Naive thymus-derived CD4-positive, alpha-beta T cell (primary cell): ENCODE measurements at regions not wholly inside any gene's neighbourhood (a gene's known extent, or its start where the extent isn't known, plus 50 kb on each side); places are given as distances from the start of the nearest gene placed in this dataset.

Experiments
- ATAC-seq: fragments of 150-1000 bp; cut with Tn5 transposase; 2 replicates; pipeline ENCODE4 v1.10.0; 2021; ENCODE audit warnings: mild to moderate bottlenecking, moderate library complexity
- CTCF ChIA-PET: fragments of 350-600 bp; sonication (Branson Sonifier 250); formaldehyde crosslinking; loops from one replicate; lab custom pipeline; 2021; ENCODE audit warnings: antibody characterized with exemption; lab: Charles Lee
- POLR2A ChIA-PET: fragments of 350-600 bp; sonication (Branson Sonifier 250); formaldehyde crosslinking; loops from one replicate; lab custom pipeline; 2021; ENCODE audit warnings: antibody characterized with exemption, inconsistent platforms; lab: Charles Lee
- DNase-seq, 9 donors: peaks; one replicate each; pipeline versions ENCODE4 v3.0.0 to v3.0.0-alpha.2; 2020 to 2022; ENCODE audit warnings: mixed read lengths in 1 of 9
- H3K27ac ChIP-seq: one replicate; pipeline ENCODE4 v1.7.0; 2013; ENCODE audit warnings: mild to moderate bottlenecking, low read depth, low read length, moderate library complexity
- H3K27me3 ChIP-seq, 2 donors: one replicate each; pipeline ENCODE4 v1.7.0; 2013; ENCODE audit warnings: low read length in 2 of 2, mild to moderate bottlenecking in 2 of 2, moderate library complexity in 2 of 2; ENCODE audit not compliant: control insufficient read depth in 2 of 2, insufficient read depth in 2 of 2
- H3K36me3 ChIP-seq, 3 experiments: 1 replicate in 2 of 3; 2 replicates in 1 of 3; pipeline ENCODE4 v1.7.0; 2013; ENCODE audit warnings: low read length in 3 of 3, mild to moderate bottlenecking in 3 of 3, moderate library complexity in 1 of 3; ENCODE audit not compliant: insufficient read depth in 3 of 3, control insufficient read depth in 2 of 3
- H3K4me1 ChIP-seq, 2 donors: one replicate each; pipeline ENCODE4 v1.7.0; 2013; ENCODE audit warnings: low read length in 2 of 2, mild to moderate bottlenecking in 2 of 2, moderate library complexity in 1 of 2; ENCODE audit not compliant: control insufficient read depth in 2 of 2, insufficient read depth in 2 of 2
- H3K4me3 ChIP-seq: 2 replicates; pipeline ENCODE4 v1.7.0; 2013; ENCODE audit warnings: mild to moderate bottlenecking, low read length
- H3K9me3 ChIP-seq, 3 experiments: 1 replicate in 2 of 3; 2 replicates in 1 of 3; pipeline ENCODE4 v1.7.0; 2013; ENCODE audit warnings: low read length in 3 of 3; ENCODE audit not compliant: control insufficient read depth in 2 of 3
- H3K27ac Mint-ChIP-seq, 9 donors: one replicate each; pipeline ENCODE4 v1.8.0; 2020 to 2022; ENCODE audit warnings: mixed read lengths in 9 of 9, mild to moderate bottlenecking in 8 of 9, moderate library complexity in 5 of 9, inconsistent platforms in 2 of 9
- H3K27me3 Mint-ChIP-seq, 5 donors: one replicate each; pipeline ENCODE4 v1.8.0; 2021 to 2022; ENCODE audit warnings: mixed read lengths in 5 of 5, mild to moderate bottlenecking in 1 of 5
- H3K36me3 Mint-ChIP-seq, 5 donors: one replicate each; pipeline ENCODE4 v1.8.0; 2020 to 2022; ENCODE audit warnings: mixed read lengths in 5 of 5, mild to moderate bottlenecking in 3 of 5, inconsistent platforms in 1 of 5
- H3K4me1 Mint-ChIP-seq, 7 donors: one replicate each; pipeline ENCODE4 v1.8.0; 2020 to 2022; ENCODE audit warnings: mixed read lengths in 7 of 7, mild to moderate bottlenecking in 3 of 7, inconsistent platforms in 1 of 7
- H3K4me3 Mint-ChIP-seq, 10 donors: one replicate each; pipeline ENCODE4 v1.8.0; 2020 to 2022; ENCODE audit warnings: mild to moderate bottlenecking in 10 of 10, mixed read lengths in 10 of 10, moderate library complexity in 6 of 10, inconsistent platforms in 2 of 10
- H3K9me3 Mint-ChIP-seq, 11 donors: one replicate each; pipeline ENCODE4 v1.8.0; 2020 to 2022; ENCODE audit warnings: mixed read lengths in 11 of 11, mild to moderate bottlenecking in 4 of 11, inconsistent platforms in 1 of 11, moderate library complexity in 1 of 11
- intact Hi-C, 2 donors: fragments of 100-400 bp; cut with micrococcal nuclease; formaldehyde crosslinking; loops; one replicate each; pipeline ENCODE4 v1.15.1; 2023

- H3K4me1 ChIP-seq, result no peaks in the 10 kb centered on the region
- no peaks in the 10 kb centered on the region for H3K27me3 ChIP-seq
- no peaks in the 10 kb centered on the region for H3K4me1 Mint-ChIP-seq
- DNase-seq, result no peak
- no peak overlapping the region for H3K27ac Mint-ChIP-seq
- no peak overlapping the region for H3K27ac ChIP-seq
- intact Hi-C loops, result no loop called here
- ChIA-PET CTCF (no interaction called here), POLR2A (interaction anchor here (0.6 kb wide), 1 partner anchor 26 kb away, joined by 3 read pairs; no protein-coding TSS in a partner anchor)
- no peak overlapping the region for H3K4me3 ChIP-seq
- no peaks in the 10 kb centered on the region for H3K36me3 Mint-ChIP-seq
- peaks cover 0 to 10% (median 9%) of the 10 kb centered on the region in 5 donors for H3K27me3 Mint-ChIP-seq
- peaks cover 0 to 1% (median 0%) of the 10 kb centered on the region in 11 donors for H3K9me3 Mint-ChIP-seq
- H3K36me3 ChIP-seq, result no peaks in the 10 kb centered on the region
- no peak overlapping the region for H3K4me3 Mint-ChIP-seq
- no peak for ATAC-seq
- H3K9me3 ChIP-seq, result no peaks in the 10 kb centered on the region
These were observed 167.8 kb upstream of the POU2AF2 start for GRCh38 chr11:111077530-111078322.

- no peak overlapping the region for H3K27ac ChIP-seq
- H3K9me3 ChIP-seq, result no peaks in the 10 kb centered on the region
- H3K27me3 Mint-ChIP-seq, result no peaks in the 10 kb centered on the region
- H3K4me1 Mint-ChIP-seq, result no peaks in the 10 kb centered on the region
- H3K4me1 ChIP-seq, result no peaks in the 10 kb centered on the region
- DNase-seq, result no peak
- no peak overlapping the region for H3K4me3 ChIP-seq
- ATAC-seq, result peak; percentile 67
- no peaks in the 10 kb centered on the region for H3K27me3 ChIP-seq
- no peaks in the 10 kb centered on the region for H3K36me3 Mint-ChIP-seq
- POLR2A ChIA-PET, result no interaction called here
- intact Hi-C loops, result no loop called here
- CTCF ChIA-PET, result no interaction called here
- no peak overlapping the region for H3K4me3 Mint-ChIP-seq
- peaks cover 0 to 18% (median 10%) of the 10 kb centered on the region in 11 donors for H3K9me3 Mint-ChIP-seq
- H3K36me3 ChIP-seq, result no peaks in the 10 kb centered on the region
- no peak overlapping the region for H3K27ac Mint-ChIP-seq
These were observed 176.5 kb upstream of the POU2AF2 start for GRCh38 chr11:111069066-111069465.

GRCh38 chr11:111067994-111068393, 177.5 kb upstream of the POU2AF2 start:
- no peaks in the 10 kb centered on the region for H3K36me3 ChIP-seq
- H3K27me3 ChIP-seq, result no peaks in the 10 kb centered on the region
- no peak overlapping the region for H3K4me3 ChIP-seq
- H3K9me3 ChIP-seq, result no peaks in the 10 kb centered on the region
- Mint-ChIP-seq H3K27me3 (no peaks in the 10 kb centered on the region), H3K4me1 (no peaks in the 10 kb centered on the region), H3K27ac (no peak overlapping the region), H3K9me3 (peaks cover 0 to 18% (median 10%) of the 10 kb centered on the region in 11 donors), H3K4me3 (no peak overlapping the region), H3K36me3 (no peaks in the 10 kb centered on the region)
- POLR2A ChIA-PET, result interaction anchor here (0.8 kb wide), 1 partner anchor 106 kb away, joined by 3 read pairs; no protein-coding TSS in a partner anchor
- intact Hi-C loops, result no loop called here
- DNase-seq (no peak), ATAC-seq (no peak)
- H3K27ac ChIP-seq, result no peak overlapping the region
- CTCF ChIA-PET, result no interaction called here
- H3K4me1 ChIP-seq, result no peaks in the 10 kb centered on the region

GRCh38 chr11:111066846-111067245, 178.7 kb upstream of the POU2AF2 start:
- POLR2A ChIA-PET, result no interaction called here
- intact Hi-C loops, result no loop called here
- no peak for ATAC-seq

GRCh38 chr11:111063726-111064517, 181.6 kb upstream of the POU2AF2 start:
- Histone ChIP-seq H3K27ac (no peak overlapping the region), H3K36me3 (no peaks in the 10 kb centered on the region), H3K9me3 (no peaks in the 10 kb centered on the region), H3K4me3 (no peak overlapping the region), H3K27me3 (no peaks in the 10 kb centered on the region), H3K4me1 (no peaks in the 10 kb centered on the region)
- H3K4me3 Mint-ChIP-seq, result no peak overlapping the region
- ATAC-seq (no peak), DNase-seq (no peak)
- ChIA-PET POLR2A (no interaction called here), CTCF (no interaction called here)
- H3K36me3 Mint-ChIP-seq, result no peaks in the 10 kb centered on the region
- intact Hi-C loops, result no loop called here
- peaks cover 0 to 13% (median 7%) of the 10 kb centered on the region in 11 donors for H3K9me3 Mint-ChIP-seq
- no peaks in the 10 kb centered on the region for H3K4me1 Mint-ChIP-seq
- H3K27ac Mint-ChIP-seq, result no peak overlapping the region
- H3K27me3 Mint-ChIP-seq, result peaks cover 0 to 12% (median 3%) of the 10 kb centered on the region in 5 donors

More at GRCh38 chr11:111066846-111067245, 178.7 kb upstream of the POU2AF2 start:
- Histone ChIP-seq H3K27ac (no peak overlapping the region), H3K4me3 (no peak overlapping the region), H3K4me1 (no peaks in the 10 kb centered on the region), H3K27me3 (no peaks in the 10 kb centered on the region), H3K36me3 (no peaks in the 10 kb centered on the region), H3K9me3 (no peaks in the 10 kb centered on the region)
- Mint-ChIP-seq H3K36me3 (no peaks in the 10 kb centered on the region), H3K9me3 (peaks cover 0 to 18% (median 10%) of the 10 kb centered on the region in 11 donors), H3K27me3 (peaks cover 0 to 7% (median 0%) of the 10 kb centered on the region in 5 donors), H3K4me1 (no peaks in the 10 kb centered on the region), H3K27ac (no peak overlapping the region), H3K4me3 (no peak overlapping the region)
- CTCF ChIA-PET, result no interaction called here
- DNase-seq, result no peak

- H3K27ac Mint-ChIP-seq, result no peak overlapping the region
- POLR2A ChIA-PET, result no interaction called here
- DNase-seq (no peak), ATAC-seq (no peak)
- intact Hi-C loops, result no loop called here
- Histone ChIP-seq H3K4me1 (no peaks in the 10 kb centered on the region), H3K27ac (no peak overlapping the region), H3K4me3 (no peak overlapping the region), H3K27me3 (no peaks in the 10 kb centered on the region), H3K9me3 (no peaks in the 10 kb centered on the region), H3K36me3 (no peaks in the 10 kb centered on the region)
- H3K9me3 Mint-ChIP-seq, result peaks cover 0 to 3% (median 0%) of the 10 kb centered on the region in 11 donors
- no peaks in the 10 kb centered on the region for H3K4me1 Mint-ChIP-seq
- CTCF ChIA-PET, result no interaction called here
- H3K4me3 Mint-ChIP-seq, result no peak overlapping the region
- no peaks in the 10 kb centered on the region for H3K36me3 Mint-ChIP-seq
- H3K27me3 Mint-ChIP-seq, result peaks cover 0 to 12% (median 3%) of the 10 kb centered on the region in 5 donors
These were observed 183.1 kb upstream of the POU2AF2 start for GRCh38 chr11:111062420-111062819.
